ENCODE measurements at regions not wholly inside any gene's neighbourhood (a gene's known extent, or its start where the extent isn't known, plus 50 kb on each side); places are given as distances from the start of the nearest gene placed in this dataset.

- Mint-ChIP-seq H3K4me3 (no peak overlapping the region), H3K36me3 (ENCODE audit: low read depth) (no peaks in the 10 kb centered on the region), H3K27ac (no peak overlapping the region), H3K4me1 (peaks cover 10% of the 10 kb centered on the region), H3K9me3 (no peaks in the 10 kb centered on the region), H3K27me3 (no peaks in the 10 kb centered on the region)
- CTCF ChIA-PET, result interaction anchor here (1.0 kb wide), 1 partner anchor 152 kb away, joined by 3 read pairs; no protein-coding TSS in a partner anchor
- POLR2A ChIA-PET, result no interaction called here
- no peak for DNase-seq
Measured at GRCh38 chr16:24668481-24669061, 60.9 kb upstream of the TNRC6A start.

GRCh38 chr16:24670623-24671454 lies 58.6 kb upstream of the TNRC6A start:
- POLR2A ChIA-PET, result no interaction called here

GRCh38 chr16:24671455-24671954 lies 57.9 kb upstream of the TNRC6A start:
- no peak for DNase-seq
- CTCF ChIA-PET, result no interaction called here
- no peak overlapping the region for H3K27ac Mint-ChIP-seq
- H3K9me3 Mint-ChIP-seq, result no peaks in the 10 kb centered on the region
- no peaks in the 10 kb centered on the region for H3K36me3 Mint-ChIP-seq (ENCODE audit: low read depth)
- H3K4me3 Mint-ChIP-seq, result no peak overlapping the region
- peaks cover 7% of the 10 kb centered on the region for H3K4me1 Mint-ChIP-seq
- POLR2A ChIA-PET, result interaction anchor here (0.6 to 0.7 kb wide), 2 partner anchors 16 to 1226 kb away, joined by 4 read pairs; no protein-coding TSS in a partner anchor
- peaks cover 1% of the 10 kb centered on the region for H3K27me3 Mint-ChIP-seq

More at GRCh38 chr16:24670623-24671454, 58.6 kb upstream of the TNRC6A start:
- CTCF ChIA-PET, result interaction anchor here (0.9 kb wide), 1 partner anchor 241 kb away, joined by 3 read pairs; no protein-coding TSS in a partner anchor
- no peak for DNase-seq
- no peaks in the 10 kb centered on the region for H3K36me3 Mint-ChIP-seq (ENCODE audit: low read depth)
- H3K27me3 Mint-ChIP-seq, result no peaks in the 10 kb centered on the region
- H3K9me3 Mint-ChIP-seq, result no peaks in the 10 kb centered on the region
- peak overlapping the region; percentile 22 for H3K27ac Mint-ChIP-seq
- no peak overlapping the region for H3K4me3 Mint-ChIP-seq
- H3K4me1 Mint-ChIP-seq, result peaks cover 7% of the 10 kb centered on the region

GRCh38 chr16:24673155-24673554 lies 56.3 kb upstream of the TNRC6A start:
- Mint-ChIP-seq H3K9me3 (no peaks in the 10 kb centered on the region), H3K27ac (no peak overlapping the region), H3K4me1 (peaks cover 7% of the 10 kb centered on the region), H3K4me3 (no peak overlapping the region), H3K36me3 (ENCODE audit: low read depth) (no peaks in the 10 kb centered on the region), H3K27me3 (peaks cover 5% of the 10 kb centered on the region)
- ChIA-PET POLR2A (no interaction called here), CTCF (no interaction called here)
- no peak for DNase-seq

GRCh38 chr16:24674877-24675276 lies 54.6 kb upstream of the TNRC6A start:
- H3K9me3 Mint-ChIP-seq, result no peaks in the 10 kb centered on the region
- H3K4me1 Mint-ChIP-seq, result no peaks in the 10 kb centered on the region
- H3K36me3 Mint-ChIP-seq (ENCODE audit: low read depth), result no peaks in the 10 kb centered on the region
- CTCF ChIA-PET, result no interaction called here
- H3K4me3 Mint-ChIP-seq, result no peak overlapping the region
- DNase-seq, result no peak
- H3K27me3 Mint-ChIP-seq, result peaks cover 5% of the 10 kb centered on the region
- no peak overlapping the region for H3K27ac Mint-ChIP-seq
- POLR2A ChIA-PET, result no interaction called here

GRCh38 chr16:24677388-24677787 lies 52.1 kb upstream of the TNRC6A start:
- H3K4me3 Mint-ChIP-seq, result no peak overlapping the region
- no peaks in the 10 kb centered on the region for H3K36me3 Mint-ChIP-seq (ENCODE audit: low read depth)
- H3K4me1 Mint-ChIP-seq, result no peaks in the 10 kb centered on the region
- DNase-seq, result no peak
- H3K27ac Mint-ChIP-seq, result no peak overlapping the region
- ChIA-PET POLR2A (no interaction called here), CTCF (interaction anchor here (1.1 kb wide), 1 partner anchor 10 kb away, joined by 3 read pairs; no protein-coding TSS in a partner anchor)
- H3K27me3 Mint-ChIP-seq, result peaks cover 5% of the 10 kb centered on the region
- H3K9me3 Mint-ChIP-seq, result no peaks in the 10 kb centered on the region

Measured in activated CD4-positive, alpha-beta T cell treated with anti-CD3 and anti-CD28 coated beads, Interleukin-2, amount 10 ng/mL, durations not matched to agents 7 days and 5 days (primary cell).